Retinal pigment epithelial cell (primary cell): ENCODE measurements at regions not wholly inside any gene's neighbourhood (a gene's known extent, or its start where the extent isn't known, plus 50 kb on each side); places are given as distances from the start of the nearest gene placed in this dataset.

ENCODE experiments used
- DNase-seq: peaks from one replicate; pipeline ENCODE4 v3.0.0-alpha.2; 2010; ENCODE audit warnings: low read depth
- H3K4me3 ChIP-seq: 2 replicates; pipeline ENCODE4 v1.5.1; 2011; ENCODE audit warnings: mild to moderate bottlenecking, low read length, control low read depth, moderate library complexity
- CTCF ChIP-seq: conservative IDR thresholded peaks from 2 replicates; pipeline ENCODE4 v1.5.1; 2011; ENCODE audit warnings: low read depth, low read length, control low read depth, inconsistent platforms

DNA sequence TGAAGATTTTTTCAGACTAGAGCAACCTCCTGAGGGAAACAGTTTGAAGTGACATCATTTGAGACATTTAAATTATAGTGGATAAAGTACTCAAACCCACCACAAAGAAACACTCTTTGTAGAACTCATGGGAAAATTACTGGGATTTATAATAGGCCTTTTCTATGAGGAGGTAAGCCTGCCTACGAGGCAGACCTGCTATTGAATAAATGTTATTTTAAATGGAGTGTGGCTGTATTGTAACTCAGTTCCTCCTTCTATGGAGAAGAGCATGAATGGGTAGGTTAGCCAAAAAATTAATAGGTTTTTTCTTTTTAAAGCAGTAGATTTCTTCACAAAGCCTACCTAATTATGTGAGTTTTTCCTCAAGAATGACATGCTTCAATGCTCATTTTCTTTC, 63.7 kb upstream of the PLEKHA5 start:
- no peak for DNase-seq
- no peak overlapping the region for H3K4me3 ChIP-seq
- no peak for TF ChIP-seq CTCF

DNA sequence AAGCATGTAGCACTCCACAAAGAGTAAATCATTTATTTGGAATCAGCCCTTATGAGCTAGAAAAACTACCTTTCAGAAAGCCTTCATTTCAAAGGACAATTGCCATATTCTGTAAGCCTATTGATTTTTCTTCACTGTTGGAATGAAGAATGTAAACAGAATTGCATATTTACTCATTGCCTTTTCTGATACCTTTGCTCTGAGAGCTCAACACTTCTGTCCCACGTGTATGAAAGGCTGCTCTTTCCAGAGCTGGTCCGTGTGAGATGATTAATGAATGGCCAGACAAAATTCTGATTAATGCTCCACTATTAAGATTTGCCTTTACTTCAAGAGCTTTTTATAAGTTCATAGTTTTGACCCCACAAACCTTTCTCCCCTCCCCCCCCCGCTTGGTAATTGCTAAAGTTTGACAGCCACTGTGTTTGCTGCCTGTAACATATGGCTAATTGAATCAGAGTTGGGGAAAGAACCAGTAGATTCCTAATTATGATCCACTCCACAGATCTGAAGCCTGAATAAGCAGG, 63.0 kb upstream of the PLEKHA5 start:
- no peak overlapping the region for H3K4me3 ChIP-seq
- no peak for TF ChIP-seq CTCF

DNA sequence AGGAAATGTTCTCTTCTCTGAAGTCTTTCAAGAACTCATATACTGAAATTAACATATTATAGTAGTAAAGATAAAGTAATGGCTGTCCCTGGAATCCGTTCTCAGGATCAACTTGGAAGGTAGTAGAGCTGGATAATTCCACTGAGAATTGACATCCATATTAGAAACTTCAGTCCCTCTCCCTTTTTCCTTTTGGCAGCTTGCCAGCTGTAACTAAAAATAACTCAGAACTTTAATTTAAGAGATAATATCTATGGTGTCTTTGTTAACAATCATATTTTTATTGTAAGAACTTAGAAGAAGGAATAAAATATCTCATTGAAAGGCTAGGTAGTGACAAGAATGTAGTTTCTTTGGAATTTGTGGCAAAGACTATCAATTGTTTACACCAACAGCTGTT, 61.4 kb upstream of the PLEKHA5 start:
- TF ChIP-seq CTCF: no peak
- no peak for DNase-seq

More for the DNA sequence above, 63.0 kb upstream of the PLEKHA5 start:
- no peak for DNase-seq

GRCh38 chr12:19070341-19070740, 59.2 kb upstream of the PLEKHA5 start:
- no peak for DNase-seq
- no peak for TF ChIP-seq CTCF
- H3K4me3 ChIP-seq: no peak overlapping the region

More for the DNA sequence above, 61.4 kb upstream of the PLEKHA5 start:
- H3K4me3 ChIP-seq: no peak overlapping the region

DNA sequence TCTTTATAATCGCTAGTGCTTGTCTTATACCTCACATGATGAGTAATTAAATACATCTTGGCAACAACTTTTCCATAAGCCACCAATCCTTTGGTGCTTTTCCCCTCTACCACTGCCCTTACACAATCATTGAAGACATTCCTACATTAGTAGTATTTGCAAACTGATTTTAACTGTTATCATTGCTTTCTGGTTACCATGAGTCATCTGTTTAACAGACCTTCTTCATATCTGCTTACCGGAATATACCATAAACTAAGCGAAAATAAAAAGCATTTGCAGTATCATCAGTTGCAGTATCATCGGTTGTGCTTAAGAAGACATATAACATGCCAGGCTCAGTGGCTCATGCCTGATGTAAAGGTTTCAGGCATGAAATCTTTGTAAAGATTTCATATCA, 54.8 kb upstream of the PLEKHA5 start:
- TF ChIP-seq CTCF: no peak
- no peak overlapping the region for H3K4me3 ChIP-seq
- DNase-seq: no peak

DNA sequence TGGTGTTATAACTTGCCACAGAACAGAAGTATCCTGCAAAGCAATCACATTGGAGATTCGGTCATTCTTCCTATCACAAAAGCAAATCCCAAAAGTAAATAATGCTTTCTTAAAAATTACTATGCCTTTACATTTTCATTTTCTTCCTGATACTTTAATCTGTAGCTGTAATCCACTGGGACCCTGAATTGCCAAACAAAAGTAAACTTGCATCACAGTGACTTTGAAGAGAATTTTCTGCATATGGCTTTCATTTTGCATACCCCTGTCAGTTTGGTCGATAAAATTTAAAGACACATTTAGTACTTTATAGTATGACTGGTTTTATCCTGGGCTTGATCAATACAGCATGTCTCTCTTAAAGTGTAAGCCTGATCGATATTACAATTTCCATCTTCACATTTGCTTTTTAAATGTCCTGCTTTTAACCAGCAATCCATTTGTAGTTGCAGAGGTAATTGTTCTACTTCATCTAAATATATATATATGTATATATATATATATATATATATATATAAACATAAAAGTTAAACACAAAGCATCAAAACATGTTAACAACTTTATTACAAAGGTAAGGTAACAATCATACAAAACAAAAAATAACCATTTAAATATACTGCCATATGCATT, 53.7 kb upstream of the PLEKHA5 start:
- no peak for DNase-seq
- no peak overlapping the region for H3K4me3 ChIP-seq
- no peak for TF ChIP-seq CTCF
